ENCODE measurements at regions not wholly inside any gene's neighbourhood (a gene's known extent, or its start where the extent isn't known, plus 50 kb on each side); places are given as distances from the start of the nearest gene placed in this dataset.

- TF ChIP-seq, protein P1, sequence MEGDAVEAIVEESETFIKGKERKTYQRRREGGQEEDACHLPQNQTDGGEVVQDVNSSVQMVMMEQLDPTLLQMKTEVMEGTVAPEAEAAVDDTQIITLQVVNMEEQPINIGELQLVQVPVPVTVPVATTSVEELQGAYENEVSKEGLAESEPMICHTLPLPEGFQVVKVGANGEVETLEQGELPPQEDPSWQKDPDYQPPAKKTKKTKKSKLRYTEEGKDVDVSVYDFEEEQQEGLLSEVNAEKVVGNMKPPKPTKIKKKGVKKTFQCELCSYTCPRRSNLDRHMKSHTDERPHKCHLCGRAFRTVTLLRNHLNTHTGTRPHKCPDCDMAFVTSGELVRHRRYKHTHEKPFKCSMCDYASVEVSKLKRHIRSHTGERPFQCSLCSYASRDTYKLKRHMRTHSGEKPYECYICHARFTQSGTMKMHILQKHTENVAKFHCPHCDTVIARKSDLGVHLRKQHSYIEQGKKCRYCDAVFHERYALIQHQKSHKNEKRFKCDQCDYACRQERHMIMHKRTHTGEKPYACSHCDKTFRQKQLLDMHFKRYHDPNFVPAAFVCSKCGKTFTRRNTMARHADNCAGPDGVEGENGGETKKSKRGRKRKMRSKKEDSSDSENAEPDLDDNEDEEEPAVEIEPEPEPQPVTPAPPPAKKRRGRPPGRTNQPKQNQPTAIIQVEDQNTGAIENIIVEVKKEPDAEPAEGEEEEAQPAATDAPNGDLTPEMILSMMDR (IDR thresholded peaks at IDR 0.05; ENCODE audit: unreplicated experiment in 3 of 3) = no peak
- peaks cover 7% of the 10 kb centered on the region for H3K4me1 Mint-ChIP-seq
- peaks cover 15% of the 10 kb centered on the region for H3K27me3 Mint-ChIP-seq (ENCODE audit: low read depth)
- H3K27ac Mint-ChIP-seq = no peak overlapping the region
- H3K36me3 Mint-ChIP-seq (ENCODE audit: low read depth) = no peaks in the 10 kb centered on the region
- H3K9me3 Mint-ChIP-seq = no peaks in the 10 kb centered on the region
- no peak overlapping the region for H3K4me3 Mint-ChIP-seq
Measured at GRCh38 chr15:88716543-88717381, 77.9 kb downstream of the ISG20 start.

GRCh38 chr15:88717382-88718031, 78.7 kb downstream of the ISG20 start:
- Mint-ChIP-seq H3K9me3 (no peaks in the 10 kb centered on the region), H3K36me3 (ENCODE audit: low read depth) (no peaks in the 10 kb centered on the region), H3K27me3 (ENCODE audit: low read depth) (peaks cover 14% of the 10 kb centered on the region), H3K27ac (peak overlapping the region in 1 of 3 experiments; percentile 25), H3K4me3 (no peak overlapping the region), H3K4me1 (peaks cover 7% of the 10 kb centered on the region)
- TF ChIP-seq, protein P1 (IDR thresholded peaks at IDR 0.05; ENCODE audit: unreplicated experiment in 3 of 3) = no peak

DNA sequence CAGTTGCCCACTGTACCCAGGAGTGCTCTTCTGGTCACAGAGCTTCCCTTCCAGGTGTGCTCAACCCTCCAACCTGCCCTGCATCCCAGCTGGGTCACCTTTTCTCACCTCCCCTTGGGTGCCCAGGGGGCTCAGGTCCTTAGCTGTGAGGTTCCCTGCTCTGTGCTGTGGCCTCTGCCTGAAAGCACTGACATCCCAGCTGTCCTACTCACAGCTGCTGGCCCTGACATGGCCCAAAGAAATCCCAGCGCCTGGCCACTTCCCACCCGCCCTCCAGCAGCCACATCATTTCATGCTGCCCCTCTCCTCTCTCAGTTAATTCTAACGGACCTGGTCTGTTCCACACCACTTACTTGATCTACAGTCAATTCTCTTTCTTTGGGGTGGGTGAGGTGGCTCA, 79.9 kb downstream of the ISG20 start:
- Mint-ChIP-seq H3K4me3 (no peak overlapping the region), H3K4me1 (peaks cover 7% of the 10 kb centered on the region), H3K27me3 (ENCODE audit: low read depth) (peaks cover 9% of the 10 kb centered on the region), H3K27ac (no peak overlapping the region), H3K36me3 (ENCODE audit: low read depth) (no peaks in the 10 kb centered on the region), H3K9me3 (peaks cover 4% of the 10 kb centered on the region)
- TF ChIP-seq, protein P1 (IDR thresholded peaks at IDR 0.05; ENCODE audit: unreplicated experiment in 3 of 3) = no peak

- Mint-ChIP-seq H3K27ac (no peak overlapping the region), H3K9me3 (peaks cover 4% of the 10 kb centered on the region), H3K36me3 (ENCODE audit: low read depth) (no peaks in the 10 kb centered on the region), H3K4me1 (peaks cover 7% of the 10 kb centered on the region), H3K27me3 (ENCODE audit: low read depth) (peaks cover 9% of the 10 kb centered on the region), H3K4me3 (no peak overlapping the region)
- TF ChIP-seq, protein P1 (IDR thresholded peaks at IDR 0.05; ENCODE audit: unreplicated experiment in 3 of 3) = no peak
Measured at GRCh38 chr15:88719654-88720053, 80.8 kb downstream of the ISG20 start.

DNA sequence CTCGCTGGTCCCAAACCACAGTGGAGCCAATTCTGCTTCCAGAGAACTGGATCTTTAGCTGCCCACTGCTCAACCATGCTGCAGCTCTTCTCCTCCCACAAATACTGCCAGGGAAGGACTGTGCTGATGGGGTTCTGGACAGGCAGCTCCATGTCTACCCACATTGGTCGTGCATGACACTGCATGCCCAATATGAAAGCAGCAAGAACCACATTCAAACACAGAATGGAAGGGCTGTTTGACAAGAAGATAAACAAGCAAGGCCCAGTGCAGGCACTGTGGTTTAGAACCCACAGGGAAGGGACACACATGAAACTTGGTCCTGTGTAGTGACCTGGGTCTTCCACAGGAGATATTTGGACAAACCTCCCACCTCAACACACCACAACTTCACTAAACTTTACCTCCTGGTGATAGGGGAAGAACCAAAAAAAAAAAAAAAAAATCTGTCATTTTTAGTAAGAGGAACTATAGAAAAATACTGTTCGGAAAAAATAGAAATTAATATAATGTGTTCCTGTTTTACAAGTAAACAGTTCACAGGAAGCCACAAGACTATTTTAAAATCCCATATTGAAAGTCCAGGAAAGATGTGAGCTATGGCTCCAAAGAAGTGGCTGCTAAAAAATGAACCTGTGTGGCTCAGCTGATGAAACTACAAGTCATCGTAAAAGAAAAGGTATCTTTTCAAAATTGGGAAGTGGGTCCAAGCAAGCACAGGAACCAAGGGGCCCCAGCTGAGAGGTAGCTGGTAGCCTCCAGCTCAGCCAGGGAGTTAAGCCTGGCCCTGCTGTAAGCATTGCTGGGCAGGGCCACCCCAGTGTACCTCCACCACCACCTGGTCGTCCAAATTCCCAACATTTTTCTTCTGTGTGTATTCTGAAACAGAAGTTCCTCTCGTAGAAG, 77.7 kb upstream of the ACAN start:
- Mint-ChIP-seq H3K9me3 (peaks cover 4% of the 10 kb centered on the region), H3K27me3 (ENCODE audit: low read depth) (peaks cover 28% of the 10 kb centered on the region), H3K4me1 (no peaks in the 10 kb centered on the region), H3K36me3 (ENCODE audit: low read depth) (no peaks in the 10 kb centered on the region), H3K27ac (no peak overlapping the region), H3K4me3 (no peak overlapping the region)
- TF ChIP-seq, protein P1 (IDR thresholded peaks at IDR 0.05; ENCODE audit: unreplicated experiment in 3 of 3) = no peak
